H9 (cell line): ENCODE measurements at regions not wholly inside any gene's neighbourhood (a gene's known extent, or its start where the extent isn't known, plus 50 kb on each side); places are given as distances from the start of the nearest gene placed in this dataset.

Source experiments
- DNase-seq: peaks from one replicate; pipeline ENCODE4 v3.0.0-alpha.2; 2017
- H2AFZ ChIP-seq: one replicate; pipeline ENCODE4 v1.6.1; 2013; ENCODE audit warnings: mild to moderate bottlenecking, low read length, control low read depth, moderate library complexity
- H2AK5ac ChIP-seq: 2 replicates; pipeline ENCODE4 v1.6.1; 2013; ENCODE audit warnings: low read length, control low read depth, mixed read lengths; ENCODE audit not compliant: insufficient read length
- H2BK120ac ChIP-seq: one replicate; pipeline ENCODE4 v1.6.1; 2013; ENCODE audit warnings: low read depth, mild to moderate bottlenecking, low read length, control low read depth, inconsistent platforms; ENCODE audit not compliant: poor library complexity, severe bottlenecking
- H2BK12ac ChIP-seq: 2 replicates; pipeline ENCODE4 v1.6.1; 2013; ENCODE audit warnings: low read length, control low read depth, mixed read lengths, low read depth; ENCODE audit not compliant: insufficient read length
- H2BK15ac ChIP-seq: 2 replicates; pipeline ENCODE4 v1.6.1; 2013; ENCODE audit warnings: low read depth, low read length, control low read depth
- H2BK20ac ChIP-seq: one replicate; pipeline ENCODE4 v1.6.1; 2013; ENCODE audit warnings: low read depth, mild to moderate bottlenecking, low read length, control low read depth, inconsistent platforms; ENCODE audit not compliant: poor library complexity, severe bottlenecking
- H2BK5ac ChIP-seq: 2 replicates; pipeline ENCODE4 v1.6.1; 2013; ENCODE audit warnings: low read length, control low read depth, mixed read lengths; ENCODE audit not compliant: insufficient read length
- H3K14ac ChIP-seq: 2 replicates; pipeline ENCODE4 v1.6.1; 2013; ENCODE audit warnings: low read length, control low read depth; ENCODE audit not compliant: insufficient read depth
- H3K18ac ChIP-seq: 2 replicates; pipeline ENCODE4 v1.6.1; 2013; ENCODE audit warnings: low read depth, mild to moderate bottlenecking, mixed read lengths, low read length, control low read depth; ENCODE audit not compliant: insufficient read length
- H3K23ac ChIP-seq: 2 replicates; pipeline ENCODE4 v1.6.1; 2013; ENCODE audit warnings: low read length, control low read depth, mixed read lengths, low read depth; ENCODE audit not compliant: insufficient read length
- H3K23me2 ChIP-seq: 2 replicates; pipeline ENCODE4 v1.6.1; 2013; ENCODE audit warnings: low read depth, mild to moderate bottlenecking, mixed read lengths, low read length, control low read depth; ENCODE audit not compliant: insufficient read length, poor library complexity, severe bottlenecking
- H3K27ac ChIP-seq: 2 replicates; pipeline ENCODE4 v1.5.1; 2013; ENCODE audit warnings: low read length, control low read depth, mixed read lengths, low read depth; ENCODE audit not compliant: insufficient read length
- H3K27me3 ChIP-seq: 2 replicates; pipeline ENCODE4 v1.6.1; 2013; ENCODE audit warnings: low read length, control low read depth, inconsistent platforms; ENCODE audit not compliant: insufficient read depth
- H3K4ac ChIP-seq: 2 replicates; pipeline ENCODE4 v1.6.1; 2013; ENCODE audit warnings: low read depth, mild to moderate bottlenecking, control low read depth, inconsistent platforms, low read length, moderate library complexity
- H3K4me1 ChIP-seq: 2 replicates; pipeline ENCODE4 v1.6.1; 2013; ENCODE audit warnings: low read length, control low read depth, inconsistent platforms; ENCODE audit not compliant: insufficient read depth
- H3K4me2 ChIP-seq: 2 replicates; pipeline ENCODE4 v1.6.1; 2013; ENCODE audit warnings: low read length, control low read depth, mixed read lengths; ENCODE audit not compliant: insufficient read length, insufficient read depth
- H3K56ac ChIP-seq: 2 replicates; pipeline ENCODE4 v1.6.1; 2013; ENCODE audit warnings: low read depth, mild to moderate bottlenecking, mixed read lengths, low read length, control low read depth; ENCODE audit not compliant: insufficient read length
- H3K79me1 ChIP-seq: 2 replicates; pipeline ENCODE4 v1.6.1; 2013; ENCODE audit warnings: low read depth, mild to moderate bottlenecking, moderate library complexity, low read length, control low read depth, inconsistent platforms; ENCODE audit not compliant: insufficient read depth, poor library complexity, severe bottlenecking
- H3K79me2 ChIP-seq: 2 replicates; pipeline ENCODE4 v1.6.1; 2013; ENCODE audit warnings: low read length, control low read depth, inconsistent platforms; ENCODE audit not compliant: insufficient read depth
- H3K9ac ChIP-seq: 2 replicates; pipeline ENCODE4 v1.6.1; 2013; ENCODE audit warnings: low read length, control low read depth, mixed read lengths; ENCODE audit not compliant: insufficient read length; ENCODE audit errors: extremely low read depth
- H3K9me3 ChIP-seq: one replicate; pipeline ENCODE4 v1.6.1; 2013; ENCODE audit warnings: low read depth, low read length, inconsistent platforms; ENCODE audit not compliant: control insufficient read depth
- H3T11ph ChIP-seq: one replicate; pipeline ENCODE4 v1.6.1; 2013; ENCODE audit warnings: mild to moderate bottlenecking, low read length, control low read depth, inconsistent platforms
- H4K20me1 ChIP-seq: one replicate; pipeline ENCODE4 v1.6.1; 2013; ENCODE audit not compliant: control insufficient read depth, insufficient read length, insufficient read depth
- H4K5ac ChIP-seq: 2 replicates; pipeline ENCODE4 v1.6.1; 2013; ENCODE audit warnings: low read depth, mild to moderate bottlenecking, mixed read lengths, low read length, control low read depth; ENCODE audit not compliant: insufficient read length
- H4K8ac ChIP-seq: replicated peaks from 2 replicates; pipeline ENCODE4 v1.6.1; 2013; ENCODE audit warnings: low read length, control low read depth, mixed read lengths, low read depth; ENCODE audit not compliant: insufficient read length
- H4K91ac ChIP-seq: 2 replicates; pipeline ENCODE4 v1.6.1; 2013; ENCODE audit warnings: low read depth, mild to moderate bottlenecking, moderate library complexity, mixed read lengths, low read length, control low read depth; ENCODE audit not compliant: insufficient read length
- H3K27ac Mint-ChIP-seq, 3 experiments: 2 replicates in 2 of 3; 3 replicates in 1 of 3; pipeline ENCODE4 v1.8.0; 2020 to 2021; ENCODE audit warnings: mixed read lengths in 3 of 3, mild to moderate bottlenecking in 1 of 3, moderate library complexity in 1 of 3
- H3K27me3 Mint-ChIP-seq: 2 replicates; pipeline ENCODE4 v1.8.0; 2021; ENCODE audit warnings: low read depth, mild to moderate bottlenecking, moderate library complexity, mixed read lengths
- H3K36me3 Mint-ChIP-seq, 3 experiments: 2 replicates in 2 of 3; 3 replicates in 1 of 3; pipeline ENCODE4 v1.8.0; 2020 to 2021; ENCODE audit warnings: low read depth in 3 of 3, mixed read lengths in 3 of 3; ENCODE audit not compliant: insufficient read depth in 1 of 3
- H3K4me1 Mint-ChIP-seq, 2 experiments: 2 replicates each; pipeline ENCODE4 v1.8.0; 2020; ENCODE audit warnings: mixed read lengths in 2 of 2
- H3K4me3 Mint-ChIP-seq, 2 experiments: 2 replicates in 1 of 2; 3 replicates in 1 of 2; pipeline ENCODE4 v1.8.0; 2020 to 2021; ENCODE audit warnings: mild to moderate bottlenecking in 2 of 2, mixed read lengths in 2 of 2, moderate library complexity in 1 of 2
- H3K9me3 Mint-ChIP-seq, 2 experiments: 2 replicates in 1 of 2; 3 replicates in 1 of 2; pipeline ENCODE4 v1.8.0; 2020; ENCODE audit warnings: mild to moderate bottlenecking in 2 of 2, mixed read lengths in 2 of 2, moderate library complexity in 1 of 2
- CTCF ChIP-seq: fragments of 200-600 bp; sonication (generic); conservative IDR thresholded peaks from 3 replicates; pipeline ENCODE4 v1.8.0; 2021; ENCODE audit warnings: antibody characterized with exemption, mild to moderate bottlenecking
- WGBS: extraction: QIAGEN DNeasy Blood & Tissue Kit; methylation state at CpG from one replicate; pipeline ENCODE4 v1.1.7; 2013; ENCODE audit warnings: missing lambda C conversion rate, low lambda C conversion rate, mixed read lengths; ENCODE audit not compliant: insufficient read length; ENCODE audit errors: extremely low coverage; 5-methylcytosine and 5-hydroxymethylcytosine counted together

DNA sequence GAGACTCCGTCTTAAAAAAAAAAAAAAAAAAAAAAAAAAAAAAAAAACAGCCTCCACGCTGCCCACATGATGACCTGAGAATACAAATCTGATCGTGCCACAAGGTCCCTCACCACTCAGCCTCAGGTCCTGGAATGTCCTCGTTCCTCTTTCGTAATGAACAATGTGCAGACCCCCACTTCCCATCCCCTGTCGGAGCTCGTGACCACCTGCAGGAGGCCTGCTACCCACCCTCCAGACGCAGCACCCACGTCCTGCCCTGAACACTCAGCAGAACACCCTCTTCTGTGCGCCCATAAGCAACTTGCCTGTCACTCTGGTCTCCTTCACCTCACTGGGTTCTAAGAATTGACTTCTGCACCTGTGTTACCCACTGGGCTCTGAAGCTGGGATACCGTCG is 166.4 kb downstream of the KATNAL1 start:
- Histone ChIP-seq H3K56ac (no peak overlapping the region), H2AK5ac (no peak overlapping the region), H2BK15ac (no peak overlapping the region), H3K9me3 (peaks cover 3% of the 10 kb centered on the region), H4K5ac (no peak overlapping the region), H2AFZ (no peak overlapping the region), H3K79me2 (no peaks in the 10 kb centered on the region), H3K27ac (no peak overlapping the region), H2BK12ac (no peak overlapping the region), H3K79me1 (no peaks in the 10 kb centered on the region), H3K4me2 (no peak overlapping the region), H4K91ac (no peak overlapping the region), H2BK20ac (no peak overlapping the region), H3T11ph (no peak overlapping the region), H3K23ac (no peak overlapping the region), H4K20me1 (no peaks in the 10 kb centered on the region), H3K23me2 (no peaks in the 10 kb centered on the region), H3K4ac (no peak overlapping the region), H3K14ac (no peak overlapping the region), H2BK5ac (no peak overlapping the region), H4K8ac (no peak overlapping the region), H3K27me3 (no peaks in the 10 kb centered on the region), H3K9ac (no peak overlapping the region), H2BK120ac (no peak overlapping the region), H3K18ac (no peak overlapping the region), H3K4me1 (no peaks in the 10 kb centered on the region)
- Mint-ChIP-seq H3K27ac (no peak overlapping the region), H3K4me3 (no peak overlapping the region), H3K9me3 (peaks cover 0 to 2% of the 10 kb centered on the region in 2 experiments; a peak in 4 of 5 replicates), H3K4me1 (peaks cover 0 to 5% of the 10 kb centered on the region in 2 experiments; a peak in 2 of 4 replicates), H3K36me3 (peaks cover 0 to 3% (median 3%) of the 10 kb centered on the region in 3 experiments; a peak in 3 of 7 replicates), H3K27me3 (no peaks in the 10 kb centered on the region; the same call in none of the 2 replicates)
- no CpG with 5 or more reads among the region's 12 CpGs for WGBS
- no peak for TF ChIP-seq CTCF
- no peak for DNase-seq
